ENCODE measurements at regions not wholly inside any gene's neighbourhood (a gene's known extent, or its start where the extent isn't known, plus 50 kb on each side); places are given as distances from the start of the nearest gene placed in this dataset.

DNA sequence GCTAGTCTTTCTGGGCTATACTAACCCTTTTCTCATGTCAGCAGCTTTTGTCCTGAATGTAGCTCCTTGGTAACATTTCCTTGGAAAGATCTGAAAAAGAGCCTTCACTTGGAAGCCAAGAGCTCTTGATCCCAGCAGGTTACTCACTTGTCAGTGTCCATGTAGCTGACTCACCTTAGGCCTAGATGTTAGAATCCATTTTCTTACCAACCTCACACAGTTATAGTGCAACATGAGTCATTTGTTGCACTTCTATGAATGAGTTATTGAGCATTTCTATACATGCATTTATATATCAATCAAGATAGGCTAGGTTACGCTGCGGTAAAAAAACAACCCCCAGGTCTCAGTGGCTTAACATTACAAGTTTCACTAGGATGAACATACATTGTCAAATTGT, 106.8 kb upstream of the SLC7A14 start:
- DNase-seq (ENCODE audit: low read depth, low spot score) (no peak), ATAC-seq (no peak)
- Histone ChIP-seq H3K4me1 (ENCODE audit: control insufficient read depth, insufficient read depth, low read length) (peaks cover 10% of the 10 kb centered on the region), H3K27me3 (ENCODE audit: control insufficient read depth, insufficient read depth, low read length) (no peaks in the 10 kb centered on the region), H3K9me3 (ENCODE audit: control insufficient read depth, insufficient read depth, low read depth, low read length) (no peaks in the 10 kb centered on the region), H3K27ac (ENCODE audit: low read length) (no peak overlapping the region), H3K4me3 (ENCODE audit: low read depth in 2 of 2, low read length in 2 of 2) (no peak overlapping the region), H3K36me3 (ENCODE audit: control insufficient read depth, insufficient read depth, low read length) (no peaks in the 10 kb centered on the region)
- POLR2A ChIA-PET, result no interaction called here
- intact Hi-C loops (cut with micrococcal nuclease; ENCODE audit: unreplicated experiment), result loop anchor here (5.0 kb wide), 1 partner anchor 280 kb away; no protein-coding TSS in a partner anchor
- no peak for TF ChIP-seq SIN3A (IDR thresholded peaks at IDR 0.05; ENCODE audit: borderline replicate concordance, insufficient read depth, low read depth, low read length)
- no peak for TF ChIP-seq TCF7L2 (IDR thresholded peaks at IDR 0.05; ENCODE audit: low read depth, low read length)
- no peak for TF ChIP-seq REST (IDR thresholded peaks at IDR 0.05; ENCODE audit: insufficient read depth in 1 of 2, low read depth in 2 of 2, low read length in 1 of 2)
- TF ChIP-seq, protein P1, sequence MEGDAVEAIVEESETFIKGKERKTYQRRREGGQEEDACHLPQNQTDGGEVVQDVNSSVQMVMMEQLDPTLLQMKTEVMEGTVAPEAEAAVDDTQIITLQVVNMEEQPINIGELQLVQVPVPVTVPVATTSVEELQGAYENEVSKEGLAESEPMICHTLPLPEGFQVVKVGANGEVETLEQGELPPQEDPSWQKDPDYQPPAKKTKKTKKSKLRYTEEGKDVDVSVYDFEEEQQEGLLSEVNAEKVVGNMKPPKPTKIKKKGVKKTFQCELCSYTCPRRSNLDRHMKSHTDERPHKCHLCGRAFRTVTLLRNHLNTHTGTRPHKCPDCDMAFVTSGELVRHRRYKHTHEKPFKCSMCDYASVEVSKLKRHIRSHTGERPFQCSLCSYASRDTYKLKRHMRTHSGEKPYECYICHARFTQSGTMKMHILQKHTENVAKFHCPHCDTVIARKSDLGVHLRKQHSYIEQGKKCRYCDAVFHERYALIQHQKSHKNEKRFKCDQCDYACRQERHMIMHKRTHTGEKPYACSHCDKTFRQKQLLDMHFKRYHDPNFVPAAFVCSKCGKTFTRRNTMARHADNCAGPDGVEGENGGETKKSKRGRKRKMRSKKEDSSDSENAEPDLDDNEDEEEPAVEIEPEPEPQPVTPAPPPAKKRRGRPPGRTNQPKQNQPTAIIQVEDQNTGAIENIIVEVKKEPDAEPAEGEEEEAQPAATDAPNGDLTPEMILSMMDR (IDR thresholded peaks at IDR 0.05), result no peak
- no TSS peak for BruUV-seq (replicated peaks)
- in situ Hi-C loops (cut with HindIII; ENCODE audit: low pct_unique_long_range_greater_than_20kb, low sequenced_read_pairs), result no loop called here
- CTCF ChIA-PET, result no interaction called here

GRCh38 chr3:170690661-170690981, 104.7 kb upstream of the SLC7A14 start:
- intact Hi-C loops (cut with micrococcal nuclease; ENCODE audit: unreplicated experiment), result loop anchor here (5.0 kb wide), 1 partner anchor 278 kb away; no protein-coding TSS in a partner anchor
- POLR2A ChIA-PET, result no interaction called here
- H3K27ac ChIP-seq (ENCODE audit: low read length), result peak overlapping the region; percentile 29; the same call in 1 of the 2 replicates

More at GRCh38 chr3:170690661-170690981, 104.7 kb upstream of the SLC7A14 start:
- DNase-seq (ENCODE audit: low read depth, low spot score) (no peak), ATAC-seq (no peak)
- Histone ChIP-seq H3K36me3 (ENCODE audit: control insufficient read depth, insufficient read depth, low read length) (no peaks in the 10 kb centered on the region), H3K27me3 (ENCODE audit: control insufficient read depth, insufficient read depth, low read length) (no peaks in the 10 kb centered on the region), H3K4me3 (ENCODE audit: low read depth in 2 of 2, low read length in 2 of 2) (no peak overlapping the region), H3K9me3 (ENCODE audit: control insufficient read depth, insufficient read depth, low read depth, low read length) (no peaks in the 10 kb centered on the region), H3K4me1 (ENCODE audit: control insufficient read depth, insufficient read depth, low read length) (peaks cover 10% of the 10 kb centered on the region)
- TF ChIP-seq SIN3A (IDR thresholded peaks at IDR 0.05; ENCODE audit: borderline replicate concordance, insufficient read depth, low read depth, low read length), result no peak
- no peak for TF ChIP-seq TCF7L2 (IDR thresholded peaks at IDR 0.05; ENCODE audit: low read depth, low read length)
- TF ChIP-seq, protein P1 (IDR thresholded peaks at IDR 0.05), result no peak; the same call in none of the 2 replicates
- TF ChIP-seq REST (IDR thresholded peaks at IDR 0.05; ENCODE audit: insufficient read depth in 1 of 2, low read depth in 2 of 2, low read length in 1 of 2), result no peak
- no peak for TF ChIP-seq POLR2AphosphoS5 (IDR thresholded peaks at IDR 0.05; ENCODE audit: low read depth, low read length)
- no TSS peak for BruUV-seq (replicated peaks)
- CTCF ChIA-PET, result interaction anchor here (0.6 to 3.1 kb wide), 2 partner anchors 145 to 277 kb away, joined by 5 to 13 read pairs; no protein-coding TSS in a partner anchor
- in situ Hi-C loops (cut with HindIII; ENCODE audit: low pct_unique_long_range_greater_than_20kb, low sequenced_read_pairs), result no loop called here

All from Panc1 (cell line).